H1 (cell line): ENCODE measurements at regions not wholly inside any gene's neighbourhood (a gene's known extent, or its start where the extent isn't known, plus 50 kb on each side); places are given as distances from the start of the nearest gene placed in this dataset.

ENCODE experiments used
- CHD7 ChIP-seq: fragments of 300-600 bp; sonication (generic); IDR thresholded peaks from 2 replicates; pipeline ENCODE4 v1.7.1; 2012; ENCODE audit warnings: low read length, moderate library complexity, mild to moderate bottlenecking, inconsistent platforms; ENCODE audit not compliant: insufficient replicate concordance
- KDM5A ChIP-seq: fragments of 200-600 bp; IDR thresholded peaks from 2 replicates; pipeline ENCODE4 v1.7.1; 2012; ENCODE audit warnings: mild to moderate bottlenecking, low read length, inconsistent platforms, mixed read lengths

GRCh38 chr4:177107288-177107921 lies 202.3 kb upstream of the NEIL3 start (continued):
- TF ChIP-seq CHD7 (no peak), KDM5A (no peak)
